ENCODE measurements at regions not wholly inside any gene's neighbourhood (a gene's known extent, or its start where the extent isn't known, plus 50 kb on each side); places are given as distances from the start of the nearest gene placed in this dataset.

GRCh38 chr14:71722885-71723284 is 209.3 kb upstream of the RGS6 start:
- TF ChIP-seq POLR2A (IDR thresholded peaks at IDR 0.05) (no peak), CTCF (IDR thresholded peaks at IDR 0.05) (no peak)

All from body of pancreas (tissue), 4 donors.